ENCODE measurements at regions not wholly inside any gene's neighbourhood (a gene's known extent, or its start where the extent isn't known, plus 50 kb on each side); places are given as distances from the start of the nearest gene placed in this dataset.

DNA sequence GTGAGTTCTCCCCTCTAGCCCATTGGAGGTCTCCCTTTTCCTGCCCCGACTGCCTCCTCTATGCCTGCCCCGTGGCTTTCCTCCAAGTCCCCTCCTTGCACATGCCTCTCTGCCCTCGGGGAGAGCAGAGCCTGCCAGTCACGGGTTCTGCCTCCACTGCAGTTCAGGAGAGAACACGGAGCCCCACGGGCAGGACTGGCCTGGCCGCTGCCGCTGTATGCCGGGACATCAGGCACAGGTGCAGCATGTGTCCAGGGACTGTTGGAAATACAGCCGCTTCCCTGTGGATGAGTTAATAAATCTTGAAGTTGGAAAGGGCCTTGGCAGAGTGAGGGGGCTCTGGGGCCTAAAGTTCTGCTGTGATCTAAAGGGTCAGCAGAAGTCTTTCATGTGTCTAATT, 676.6 kb downstream of the MATN1 start:
- TF ChIP-seq FOXM1 (IDR thresholded peaks at IDR 0.05; ENCODE audit: borderline replicate concordance) (no peak), SUZ12 (IDR thresholded peaks at IDR 0.05) (no peak), ARNT (IDR thresholded peaks at IDR 0.05) (no peak), NFRKB (IDR thresholded peaks at IDR 0.05) (no peak), FOXA1 (IDR thresholded peaks at IDR 0.05) (no peak), SP1 (IDR thresholded peaks at IDR 0.05) (no peak), CTBP1 (IDR thresholded peaks at IDR 0.05; ENCODE audit: borderline replicate concordance) (no peak), HDGF (IDR thresholded peaks at IDR 0.05; ENCODE audit: borderline replicate concordance) (no peak), TARDBP (IDR thresholded peaks at IDR 0.05) (no peak), BHLHE40 (IDR thresholded peaks at IDR 0.05; ENCODE audit: borderline replicate concordance) (no peak), ZNF384 (IDR thresholded peaks at IDR 0.05) (no peak), L3MBTL2 (conservative IDR thresholded peaks at IDR 0.05) (no peak), ELF4 (IDR thresholded peaks at IDR 0.05) (no peak)
